A549 (cell line): ENCODE measurements at regions not wholly inside any gene's neighbourhood (a gene's known extent, or its start where the extent isn't known, plus 50 kb on each side); places are given as distances from the start of the nearest gene placed in this dataset.
"Not testable (repeated sequence)": the region's sequence is repeated elsewhere in the genome, so short reads cannot be mapped to it uniquely, and the experiment has no call there.

ENCODE experiments used
- ATAC-seq, 2 experiments: fragments of 200-7000 bp in 1 of 2; fragments of >200 bp in 1 of 2; cut with Nextera tagmentation in 1 of 2; cut with Tn5 transposase in 1 of 2; 3 replicates each; pipeline versions ENCODE4 v1.8.0 to v1.9.1; 2018 to 2020; ENCODE audit warnings: mild to moderate bottlenecking in 1 of 2, moderate library complexity in 1 of 2
- CTCF ChIA-PET: fragments of 300-600 bp; sonication (Branson Sonifier 250); formaldehyde crosslinking; extraction: SDS; loops from one replicate; lab custom pipeline; 2021; ENCODE audit warnings: antibody characterized with exemption, inconsistent platforms; lab: Yijun Ruan, JAX
- POLR2A ChIA-PET: fragments of 350-600 bp; formaldehyde crosslinking; extraction: SDS; loops from one replicate; lab custom pipeline; 2021; ENCODE audit warnings: antibody characterized with exemption, inconsistent platforms; lab: Yijun Ruan, JAX
- DNase-seq, 2 experiments: peaks; one replicate each; pipeline versions ENCODE4 v3.0.0 to v3.0.0-alpha.2; 2011 to 2016; ENCODE audit warnings: low read depth in 1 of 2, low spot score in 1 of 2
- FAIRE-seq: peaks from 2 replicates; lab custom pipeline; 2011; peaks lifted over from hg19 to GRCh38; lab: Jason Lieb, UNC
- H3K27ac ChIP-seq, 2 experiments: fragments of >200 bp; sonication (Bioruptor Twin); formaldehyde crosslinking; 3 replicates each; pipeline ENCODE4 v1.5.1; 2016 to 2017
- H3K4me1 ChIP-seq: fragments of >200 bp; sonication (Bioruptor Twin); formaldehyde crosslinking; 3 replicates; pipeline ENCODE4 v1.6.1; 2016
- H3K4me2 ChIP-seq: fragments of >200 bp; sonication (Bioruptor Twin); formaldehyde crosslinking; 3 replicates; pipeline ENCODE4 v1.6.1; 2016
- H3K4me3 ChIP-seq: fragments of >200 bp; sonication (Bioruptor Twin); formaldehyde crosslinking; 3 replicates; pipeline ENCODE4 v1.5.1; 2016
- H3K9me3 ChIP-seq: fragments of >200 bp; sonication (Bioruptor Twin); formaldehyde crosslinking; 3 replicates; pipeline ENCODE4 v1.6.1; 2016
- ESRRA ChIP-seq: fragments of 150-350 bp; IDR thresholded peaks from 2 replicates; pipeline ENCODE4 v1.6.1; 2014; ENCODE audit warnings: mild to moderate bottlenecking, low read length, borderline replicate concordance
- FOXS1 ChIP-seq: fragments of 250-450 bp; sonication (Bioruptor Pico); IDR thresholded peaks from 2 replicates; pipeline ENCODE4 v1.5.0; 2020; ENCODE audit warnings: mild to moderate bottlenecking, moderate library complexity
- HEYL ChIP-seq: fragments of 250-450 bp; sonication (Bioruptor Pico); IDR thresholded peaks from 2 replicates; pipeline ENCODE4 v1.8.0; 2021; ENCODE audit warnings: mild to moderate bottlenecking, moderate library complexity
- HOXB13 ChIP-seq: fragments of 250-450 bp; sonication (Bioruptor Pico); IDR thresholded peaks from 2 replicates; pipeline ENCODE4 v1.5.0; 2020; ENCODE audit warnings: low read depth, mild to moderate bottlenecking, moderate library complexity
- HOXB5 ChIP-seq: fragments of 250-450 bp; sonication (Bioruptor Pico); IDR thresholded peaks from 2 replicates; pipeline ENCODE4 v1.5.0; 2020; ENCODE audit warnings: mild to moderate bottlenecking, moderate library complexity
- JUNB ChIP-seq: fragments of >200 bp; sonication (Bioruptor Twin); formaldehyde crosslinking; IDR thresholded peaks from 2 replicates; pipeline ENCODE4 v1.6.1; 2016
- KDM5A ChIP-seq: fragments of 200-600 bp; sonication (generic); IDR thresholded peaks from 2 replicates; pipeline ENCODE4 v1.6.1; 2016; ENCODE audit warnings: antibody characterized with exemption, mild to moderate bottlenecking
- NPAS2 ChIP-seq: fragments of 250-450 bp; sonication (Bioruptor Pico); IDR thresholded peaks from 2 replicates; pipeline ENCODE4 v1.8.0; 2022; ENCODE audit warnings: mild to moderate bottlenecking, moderate library complexity, borderline replicate concordance
- RAD21 ChIP-seq, 2 experiments: fragments of >200 bp in 1 of 2; sonication (Bioruptor Twin) in 1 of 2; formaldehyde crosslinking in 1 of 2; IDR thresholded peaks in 1 of 2; conservative IDR thresholded peaks in 1 of 2; 2 replicates in 1 of 2; 3 replicates in 1 of 2; pipeline ENCODE4 v1.6.1; 2012 to 2018; ENCODE audit warnings: inconsistent platforms in 1 of 2
- TFCP2L1 ChIP-seq: fragments of 250-450 bp; sonication (Bioruptor Pico); IDR thresholded peaks from 2 replicates; pipeline ENCODE4 v1.5.0; 2021; ENCODE audit warnings: mild to moderate bottlenecking
- ZC3H11A ChIP-seq: fragments of 450-650 bp; IDR thresholded peaks from 2 replicates; pipeline ENCODE4 v1.6.1; 2014; ENCODE audit warnings: antibody characterized with exemption, mild to moderate bottlenecking
- WGBS: methylation state at CpG from one replicate; pipeline ENCODE4 v1.1.6; 2017; ENCODE audit errors: missing lambda C conversion rate; 5-methylcytosine and 5-hydroxymethylcytosine counted together
- TF ChIP-seq, protein P1 (sequence below): fragments of 250-450 bp; sonication (Bioruptor Pico); IDR thresholded peaks from 2 replicates; pipeline ENCODE4 v1.5.0; 2021; ENCODE audit warnings: mild to moderate bottlenecking, moderate library complexity, borderline replicate concordance
- TF ChIP-seq, protein P2 (sequence below): fragments of 450-650 bp; IDR thresholded peaks from 2 replicates; pipeline ENCODE4 v1.6.1; 2014; ENCODE audit warnings: antibody characterized with exemption
- TF ChIP-seq, protein P3 (sequence below): fragments of >200 bp; sonication (Bioruptor Twin); formaldehyde crosslinking; IDR thresholded peaks from 2 replicates; pipeline ENCODE4 v1.6.1; 2016
- TF ChIP-seq, protein P4 (sequence below): fragments of >200 bp; sonication (Bioruptor Twin); formaldehyde crosslinking; IDR thresholded peaks from 3 replicates; pipeline ENCODE4 v1.5.1; 2016
- TF ChIP-seq, protein P5 (sequence below): IDR thresholded peaks from 2 replicates; pipeline ENCODE4 v1.6.1; 2012
- TF ChIP-seq, protein P6 (sequence below): fragments of 200-600 bp; sonication (generic); IDR thresholded peaks from 2 replicates; pipeline ENCODE4 v1.6.1; 2016; ENCODE audit warnings: antibody characterized with exemption, mild to moderate bottlenecking, moderate library complexity

DNA sequence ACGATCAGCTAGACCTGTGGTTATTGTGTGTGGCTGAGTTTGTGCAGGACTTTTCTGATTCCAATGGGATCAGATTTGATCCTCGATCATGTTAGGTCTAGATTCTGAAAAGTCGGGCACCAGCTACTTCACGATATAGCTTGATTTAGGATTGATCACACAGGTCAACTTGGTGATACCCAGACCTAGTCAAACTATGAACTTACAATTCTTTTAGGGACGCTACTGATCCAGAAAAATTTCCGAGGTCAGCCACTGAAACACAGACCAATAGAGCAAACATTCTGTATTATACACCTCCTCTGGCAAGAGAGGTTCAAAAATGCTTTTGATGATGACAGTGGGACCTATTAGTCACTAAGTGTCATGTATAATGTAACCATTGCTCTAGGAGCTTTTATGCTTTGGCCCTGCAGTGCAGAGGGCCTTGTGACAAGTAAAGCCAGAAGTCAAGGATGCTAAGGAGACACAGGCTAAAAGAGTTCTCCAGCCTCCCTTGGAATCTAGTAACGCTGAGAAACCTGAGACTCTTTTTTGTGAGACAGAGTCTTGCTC, 115.6 kb upstream of the MB21D2 start:
- ChIA-PET CTCF (interaction anchor here (1.0 to 2.4 kb wide), 3 partner anchors 8 to 220 kb away, joined by 4 to 8 read pairs (median 8); no protein-coding TSS in a partner anchor), POLR2A (no interaction called here)
- no peaks in the 10 kb centered on the region for H3K4me1 ChIP-seq
- ATAC-seq (no peak), FAIRE-seq (no peak)
- no peak overlapping the region for H3K4me3 ChIP-seq
- 65% methylated on average over 7 of the region's 7 CpGs for WGBS
- no peak overlapping the region for H3K27ac ChIP-seq
- no peaks in the 10 kb centered on the region for H3K9me3 ChIP-seq
- H3K4me2 ChIP-seq: no peak overlapping the region
- TF ChIP-seq, protein P1, sequence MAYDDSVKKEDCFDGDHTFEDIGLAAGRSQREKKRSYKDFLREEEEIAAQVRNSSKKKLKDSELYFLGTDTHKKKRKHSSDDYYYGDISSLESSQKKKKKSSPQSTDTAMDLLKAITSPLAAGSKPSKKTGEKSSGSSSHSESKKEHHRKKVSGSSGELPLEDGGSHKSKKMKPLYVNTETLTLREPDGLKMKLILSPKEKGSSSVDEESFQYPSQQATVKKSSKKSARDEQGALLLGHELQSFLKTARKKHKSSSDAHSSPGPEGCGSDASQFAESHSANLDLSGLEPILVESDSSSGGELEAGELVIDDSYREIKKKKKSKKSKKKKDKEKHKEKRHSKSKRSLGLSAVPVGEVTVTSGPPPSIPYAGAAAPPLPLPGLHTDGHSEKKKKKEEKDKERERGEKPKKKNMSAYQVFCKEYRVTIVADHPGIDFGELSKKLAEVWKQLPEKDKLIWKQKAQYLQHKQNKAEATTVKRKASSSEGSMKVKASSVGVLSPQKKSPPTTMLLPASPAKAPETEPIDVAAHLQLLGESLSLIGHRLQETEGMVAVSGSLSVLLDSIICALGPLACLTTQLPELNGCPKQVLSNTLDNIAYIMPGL: no peak
- TF ChIP-seq HEYL (CRISPR knock-in tag) (no peak), ESRRA (no peak), RAD21 (conservative IDR thresholded peaks at IDR 0.05 in 1 of 2, IDR thresholded peaks at IDR 0.05 in 1 of 2) (no peak), KDM5A (no peak), TFCP2L1 (CRISPR knock-in tag) (no peak), HOXB5 (CRISPR knock-in tag) (no peak), NPAS2 (CRISPR knock-in tag) (no peak), ZC3H11A (no peak), HOXB13 (no peak), JUNB (no peak), FOXS1 (CRISPR knock-in tag) (no peak)
- TF ChIP-seq, protein P2, sequence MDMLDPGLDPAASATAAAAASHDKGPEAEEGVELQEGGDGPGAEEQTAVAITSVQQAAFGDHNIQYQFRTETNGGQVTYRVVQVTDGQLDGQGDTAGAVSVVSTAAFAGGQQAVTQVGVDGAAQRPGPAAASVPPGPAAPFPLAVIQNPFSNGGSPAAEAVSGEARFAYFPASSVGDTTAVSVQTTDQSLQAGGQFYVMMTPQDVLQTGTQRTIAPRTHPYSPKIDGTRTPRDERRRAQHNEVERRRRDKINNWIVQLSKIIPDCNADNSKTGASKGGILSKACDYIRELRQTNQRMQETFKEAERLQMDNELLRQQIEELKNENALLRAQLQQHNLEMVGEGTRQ: no peak
- TF ChIP-seq, protein P3, sequence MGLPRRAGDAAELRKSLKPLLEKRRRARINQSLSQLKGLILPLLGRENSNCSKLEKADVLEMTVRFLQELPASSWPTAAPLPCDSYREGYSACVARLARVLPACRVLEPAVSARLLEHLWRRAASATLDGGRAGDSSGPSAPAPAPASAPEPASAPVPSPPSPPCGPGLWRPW: no peak
- TF ChIP-seq, protein P4, sequence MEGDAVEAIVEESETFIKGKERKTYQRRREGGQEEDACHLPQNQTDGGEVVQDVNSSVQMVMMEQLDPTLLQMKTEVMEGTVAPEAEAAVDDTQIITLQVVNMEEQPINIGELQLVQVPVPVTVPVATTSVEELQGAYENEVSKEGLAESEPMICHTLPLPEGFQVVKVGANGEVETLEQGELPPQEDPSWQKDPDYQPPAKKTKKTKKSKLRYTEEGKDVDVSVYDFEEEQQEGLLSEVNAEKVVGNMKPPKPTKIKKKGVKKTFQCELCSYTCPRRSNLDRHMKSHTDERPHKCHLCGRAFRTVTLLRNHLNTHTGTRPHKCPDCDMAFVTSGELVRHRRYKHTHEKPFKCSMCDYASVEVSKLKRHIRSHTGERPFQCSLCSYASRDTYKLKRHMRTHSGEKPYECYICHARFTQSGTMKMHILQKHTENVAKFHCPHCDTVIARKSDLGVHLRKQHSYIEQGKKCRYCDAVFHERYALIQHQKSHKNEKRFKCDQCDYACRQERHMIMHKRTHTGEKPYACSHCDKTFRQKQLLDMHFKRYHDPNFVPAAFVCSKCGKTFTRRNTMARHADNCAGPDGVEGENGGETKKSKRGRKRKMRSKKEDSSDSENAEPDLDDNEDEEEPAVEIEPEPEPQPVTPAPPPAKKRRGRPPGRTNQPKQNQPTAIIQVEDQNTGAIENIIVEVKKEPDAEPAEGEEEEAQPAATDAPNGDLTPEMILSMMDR: no peak
- TF ChIP-seq, protein P5, sequence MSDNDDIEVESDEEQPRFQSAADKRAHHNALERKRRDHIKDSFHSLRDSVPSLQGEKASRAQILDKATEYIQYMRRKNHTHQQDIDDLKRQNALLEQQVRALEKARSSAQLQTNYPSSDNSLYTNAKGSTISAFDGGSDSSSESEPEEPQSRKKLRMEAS: no peak
- TF ChIP-seq, protein P6, sequence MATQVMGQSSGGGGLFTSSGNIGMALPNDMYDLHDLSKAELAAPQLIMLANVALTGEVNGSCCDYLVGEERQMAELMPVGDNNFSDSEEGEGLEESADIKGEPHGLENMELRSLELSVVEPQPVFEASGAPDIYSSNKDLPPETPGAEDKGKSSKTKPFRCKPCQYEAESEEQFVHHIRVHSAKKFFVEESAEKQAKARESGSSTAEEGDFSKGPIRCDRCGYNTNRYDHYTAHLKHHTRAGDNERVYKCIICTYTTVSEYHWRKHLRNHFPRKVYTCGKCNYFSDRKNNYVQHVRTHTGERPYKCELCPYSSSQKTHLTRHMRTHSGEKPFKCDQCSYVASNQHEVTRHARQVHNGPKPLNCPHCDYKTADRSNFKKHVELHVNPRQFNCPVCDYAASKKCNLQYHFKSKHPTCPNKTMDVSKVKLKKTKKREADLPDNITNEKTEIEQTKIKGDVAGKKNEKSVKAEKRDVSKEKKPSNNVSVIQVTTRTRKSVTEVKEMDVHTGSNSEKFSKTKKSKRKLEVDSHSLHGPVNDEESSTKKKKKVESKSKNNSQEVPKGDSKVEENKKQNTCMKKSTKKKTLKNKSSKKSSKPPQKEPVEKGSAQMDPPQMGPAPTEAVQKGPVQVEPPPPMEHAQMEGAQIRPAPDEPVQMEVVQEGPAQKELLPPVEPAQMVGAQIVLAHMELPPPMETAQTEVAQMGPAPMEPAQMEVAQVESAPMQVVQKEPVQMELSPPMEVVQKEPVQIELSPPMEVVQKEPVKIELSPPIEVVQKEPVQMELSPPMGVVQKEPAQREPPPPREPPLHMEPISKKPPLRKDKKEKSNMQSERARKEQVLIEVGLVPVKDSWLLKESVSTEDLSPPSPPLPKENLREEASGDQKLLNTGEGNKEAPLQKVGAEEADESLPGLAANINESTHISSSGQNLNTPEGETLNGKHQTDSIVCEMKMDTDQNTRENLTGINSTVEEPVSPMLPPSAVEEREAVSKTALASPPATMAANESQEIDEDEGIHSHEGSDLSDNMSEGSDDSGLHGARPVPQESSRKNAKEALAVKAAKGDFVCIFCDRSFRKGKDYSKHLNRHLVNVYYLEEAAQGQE: no peak
- TF ChIP-seq, all 56 proteins: peak for 0
- DNase-seq: no peak

DNA sequence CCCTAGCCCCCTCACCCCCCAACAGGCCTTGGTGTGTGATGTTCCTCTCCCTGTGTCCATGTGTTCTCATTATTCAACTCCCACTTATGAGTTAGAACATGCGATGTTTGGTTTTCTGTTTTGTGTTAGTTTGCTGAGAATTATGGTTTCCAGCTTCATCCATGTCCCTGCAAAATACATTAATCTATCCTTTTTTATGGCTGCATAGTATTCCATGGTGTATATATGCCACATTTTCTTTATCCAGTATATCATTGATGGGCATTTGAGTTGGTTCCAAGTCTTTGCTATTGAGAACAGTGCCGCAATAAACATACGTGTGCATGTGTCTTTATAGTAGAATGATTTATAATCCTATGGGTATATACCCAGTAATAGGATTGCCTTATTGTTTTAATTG, 120.2 kb upstream of the MB21D2 start:
- CTCF ChIA-PET: interaction anchor here (10.0 kb wide), 1 partner anchor 223 kb away, joined by 237 read pairs; no protein-coding TSS in a partner anchor
- WGBS: 86% methylated on average over 3 of the region's 3 CpGs
- POLR2A ChIA-PET: not testable (repeated sequence)

More for the DNA sequence above, 120.2 kb upstream of the MB21D2 start:
- H3K4me2 ChIP-seq, H3K9me3 ChIP-seq, ATAC-seq, H3K27ac ChIP-seq, H3K4me1 ChIP-seq, DNase-seq, FAIRE-seq, H3K4me3 ChIP-seq: not testable (repeated sequence)
